HEK293 (cell line): ENCODE measurements at regions not wholly inside any gene's neighbourhood (a gene's known extent, or its start where the extent isn't known, plus 50 kb on each side); places are given as distances from the start of the nearest gene placed in this dataset.

Source experiments
- CTCF ChIP-seq: fragments of 450-650 bp; formaldehyde crosslinking; IDR thresholded peaks from 2 replicates; pipeline ENCODE4 v1.5.1; 2016; ENCODE audit warnings: missing biosample characterization, missing genetic modification characterization
- TCF7L2 ChIP-seq: IDR thresholded peaks from 2 replicates; pipeline ENCODE4 v1.6.1; 2011; ENCODE audit warnings: low read depth, mild to moderate bottlenecking, inconsistent platforms, low read length, moderate library complexity, borderline replicate concordance
- ZIC2 ChIP-seq: fragments of 450-650 bp; formaldehyde crosslinking; IDR thresholded peaks from 2 replicates; pipeline ENCODE4 v1.5.1; 2016; ENCODE audit warnings: missing biosample characterization, missing genetic modification characterization
- ZNF48 ChIP-seq: fragments of 450-650 bp; formaldehyde crosslinking; IDR thresholded peaks from 2 replicates; pipeline ENCODE4 v1.5.1; 2016; ENCODE audit warnings: missing biosample characterization, missing genetic modification characterization
- ZNF585B ChIP-seq: fragments of 450-650 bp; formaldehyde crosslinking; IDR thresholded peaks from 2 replicates; pipeline ENCODE4 v1.5.1; 2016; ENCODE audit warnings: missing biosample characterization, missing genetic modification characterization
- TF ChIP-seq, protein P1 (sequence below): fragments of 450-650 bp; formaldehyde crosslinking; IDR thresholded peaks from 2 replicates; pipeline ENCODE4 v1.5.1; 2016; ENCODE audit warnings: missing biosample characterization, missing genetic modification characterization

GRCh38 chr18:1191341-1191740 is 286.7 kb downstream of the ADCYAP1 start:
- TF ChIP-seq CTCF (tag by site-specific recombination) (no peak), ZIC2 (tag by site-specific recombination) (no peak), TCF7L2 (no peak), ZNF585B (tag by site-specific recombination) (no peak), ZNF48 (no peak)
- TF ChIP-seq, protein P1, sequence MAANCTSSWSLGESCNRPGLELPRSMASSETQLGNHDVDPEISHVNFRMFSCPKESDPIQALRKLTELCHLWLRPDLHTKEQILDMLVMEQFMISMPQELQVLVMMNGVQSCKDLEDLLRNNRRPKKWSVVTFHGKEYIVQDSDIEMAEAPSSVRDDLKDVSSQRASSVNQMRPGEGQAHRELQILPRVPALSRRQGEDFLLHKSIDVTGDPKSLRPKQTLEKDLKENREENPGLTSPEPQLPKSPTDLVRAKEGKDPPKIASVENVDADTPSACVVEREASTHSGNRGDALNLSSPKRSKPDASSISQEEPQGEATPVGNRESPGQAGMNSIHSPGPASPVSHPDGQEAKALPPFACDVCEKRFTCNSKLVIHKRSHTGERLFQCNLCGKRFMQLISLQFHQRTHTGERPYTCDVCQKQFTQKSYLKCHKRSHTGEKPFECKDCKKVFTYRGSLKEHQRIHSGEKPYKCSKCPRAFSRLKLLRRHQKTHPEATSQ (tag by site-specific recombination): no peak
